ENCODE measurements at regions not wholly inside any gene's neighbourhood (a gene's known extent, or its start where the extent isn't known, plus 50 kb on each side); places are given as distances from the start of the nearest gene placed in this dataset.
A peak's percentile ranks its signal among the peaks of the same experiment; 100 is the strongest.

DNA sequence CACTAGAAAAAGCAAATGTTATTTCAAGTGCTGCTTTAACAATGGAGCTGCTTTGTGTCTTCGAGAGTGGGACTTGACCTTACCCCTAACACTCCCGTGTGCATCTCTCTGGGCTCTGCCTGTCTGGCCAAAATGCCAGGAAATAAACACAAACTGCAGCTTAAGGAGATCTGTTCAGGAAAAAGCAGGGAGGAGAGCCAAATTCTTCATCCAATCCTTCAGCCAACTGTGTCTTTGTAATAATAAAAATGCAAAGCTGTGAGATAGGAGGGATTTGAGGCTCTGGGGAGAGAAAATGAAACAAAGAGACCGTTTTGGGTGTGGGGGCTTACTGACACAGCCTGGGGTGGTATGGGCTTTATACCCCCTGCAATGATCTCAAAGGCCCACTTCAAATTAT is 85.8 kb upstream of the WSCD2 start:
- H3K27ac Mint-ChIP-seq, result no peak overlapping the region
- H3K4me3 Mint-ChIP-seq, result no peak overlapping the region
- no peaks in the 10 kb centered on the region for H3K36me3 Mint-ChIP-seq
- H3K27me3 Mint-ChIP-seq, result peaks cover 24 to 56% of the 10 kb centered on the region in 2 donors
- H3K9me3 Mint-ChIP-seq, result no peaks in the 10 kb centered on the region
- DNase-seq (ENCODE audit: low spot score) (no peak), ATAC-seq (no peak)
- peaks cover 3 to 4% of the 10 kb centered on the region in 2 donors for H3K4me1 Mint-ChIP-seq (ENCODE audit: low read depth in 2 of 2)

DNA sequence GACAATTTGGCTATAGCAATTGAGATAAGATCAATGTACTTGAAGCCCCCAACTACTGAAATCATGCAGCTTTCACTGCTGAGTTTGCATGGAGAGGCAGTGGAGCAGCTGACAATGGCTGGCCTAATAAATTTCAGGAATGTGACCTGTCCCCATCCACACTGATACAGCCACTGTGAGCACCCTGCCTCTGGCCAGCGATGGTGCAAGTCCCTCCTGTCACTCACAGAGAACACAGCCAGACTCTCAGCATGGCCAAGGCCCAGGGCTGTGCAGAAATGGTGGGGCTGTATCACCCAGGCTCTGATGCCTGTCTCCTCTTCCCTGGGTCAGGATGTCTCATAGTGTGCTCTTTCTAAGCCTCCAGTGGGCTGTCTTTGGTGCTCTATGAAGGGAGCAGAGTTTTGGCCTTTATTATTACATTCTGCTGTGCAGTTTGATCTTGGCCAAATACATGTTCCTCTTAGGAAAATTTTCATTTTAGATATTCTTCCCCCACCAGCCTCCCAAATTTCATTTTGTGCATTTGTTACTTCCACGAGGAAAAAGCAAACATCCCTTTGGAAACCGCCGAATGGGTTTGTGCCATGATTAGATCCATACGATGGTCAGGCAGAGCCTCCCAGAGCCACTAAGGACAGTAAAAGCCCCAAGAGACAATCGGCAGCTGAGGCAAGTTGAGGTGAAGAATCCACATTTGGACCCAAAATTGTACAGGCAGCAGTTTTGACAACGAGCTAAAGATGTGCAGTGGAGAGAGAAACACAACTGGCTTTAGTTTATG is 85.1 kb upstream of the WSCD2 start:
- peaks cover 26 to 55% of the 10 kb centered on the region in 2 donors for H3K27me3 Mint-ChIP-seq
- H3K36me3 Mint-ChIP-seq, result no peaks in the 10 kb centered on the region

DNA sequence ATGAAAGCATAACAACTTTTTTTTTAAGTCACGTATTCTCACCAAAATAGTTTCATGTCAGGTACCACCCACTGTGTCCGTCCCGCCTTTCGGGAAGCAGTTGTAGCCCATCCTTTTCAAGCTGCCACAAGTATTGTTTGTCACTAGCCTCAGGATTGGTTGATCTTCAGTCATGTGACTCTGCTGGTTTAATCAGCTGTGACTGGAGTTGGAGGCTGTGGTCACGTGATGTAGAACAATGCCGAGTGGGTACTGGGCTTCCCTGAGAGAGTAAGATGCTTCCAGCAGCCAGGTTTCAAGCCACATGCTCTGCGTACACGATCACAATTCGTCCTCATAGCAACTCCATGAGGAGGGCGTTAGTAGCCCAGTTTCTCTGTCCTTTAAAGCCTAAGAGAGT is 83.0 kb upstream of the WSCD2 start:
- Mint-ChIP-seq H3K27ac (no peak overlapping the region), H3K9me3 (no peaks in the 10 kb centered on the region), H3K27me3 (peaks cover 24 to 45% of the 10 kb centered on the region in 2 donors), H3K4me1 (ENCODE audit: low read depth in 2 of 2) (peaks cover 3 to 4% of the 10 kb centered on the region in 2 donors), H3K36me3 (no peaks in the 10 kb centered on the region), H3K4me3 (no peak overlapping the region)
- ATAC-seq, result no peak
- no peak for DNase-seq (ENCODE audit: low spot score)

More for the DNA sequence above, 85.1 kb upstream of the WSCD2 start:
- DNase-seq (ENCODE audit: low spot score) (no peak), ATAC-seq (no peak)
- no peak overlapping the region for H3K27ac Mint-ChIP-seq
- H3K4me3 Mint-ChIP-seq, result no peak overlapping the region
- H3K4me1 Mint-ChIP-seq (ENCODE audit: low read depth in 2 of 2), result peaks cover 3 to 4% of the 10 kb centered on the region in 2 donors
- no peaks in the 10 kb centered on the region for H3K9me3 Mint-ChIP-seq

DNA sequence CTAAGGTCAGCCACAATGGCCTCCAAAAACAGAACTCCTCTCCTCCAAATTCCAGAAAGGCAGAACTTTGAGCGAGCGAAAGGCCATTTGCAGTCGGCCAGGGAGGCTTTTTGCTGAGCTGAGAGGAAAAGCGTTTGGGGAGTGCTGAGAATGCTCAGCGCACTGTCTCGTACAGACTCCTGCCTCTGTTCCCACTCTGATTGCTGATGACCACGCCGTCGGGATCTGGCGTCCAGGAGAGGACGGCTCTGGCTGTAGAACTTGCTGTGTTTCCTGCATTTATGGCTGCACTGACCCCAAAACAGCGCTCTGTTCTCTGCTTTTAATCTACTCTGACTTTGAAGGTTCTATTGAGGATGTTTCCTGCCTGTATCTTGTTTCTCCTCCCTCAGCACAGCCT is 82.4 kb upstream of the WSCD2 start:
- Mint-ChIP-seq H3K4me1 (ENCODE audit: low read depth in 2 of 2) (peaks cover 3 to 4% of the 10 kb centered on the region in 2 donors), H3K4me3 (peak overlapping the region; percentile 16), H3K36me3 (no peaks in the 10 kb centered on the region), H3K9me3 (no peaks in the 10 kb centered on the region), H3K27me3 (peaks cover 26 to 45% of the 10 kb centered on the region in 2 donors), H3K27ac (no peak overlapping the region)
- DNase-seq (ENCODE audit: low spot score) (no peak), ATAC-seq (no peak)

DNA sequence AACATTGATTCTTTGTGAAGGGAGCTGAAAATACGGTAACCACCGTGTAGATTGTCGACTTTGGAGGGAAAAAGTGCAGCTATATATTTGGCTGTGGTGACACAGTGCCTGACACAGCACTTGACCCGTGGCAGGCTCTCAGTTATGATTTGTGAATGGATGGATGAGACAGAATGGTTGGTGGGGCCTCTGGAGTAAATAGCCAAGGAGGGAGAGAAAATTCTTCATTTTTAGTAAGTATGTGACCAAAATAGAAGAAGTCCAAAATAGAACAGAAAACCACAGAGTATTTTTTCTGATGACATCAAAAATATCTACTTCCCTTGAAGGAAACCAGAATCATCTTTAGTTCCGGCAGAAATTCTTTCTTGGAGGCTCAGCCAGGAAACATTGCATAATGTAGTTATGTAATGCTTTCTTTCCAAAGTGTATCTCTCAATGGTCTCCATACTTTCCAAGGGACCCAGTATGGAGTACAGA is 82.0 kb upstream of the WSCD2 start:
- ATAC-seq, result no peak
- Mint-ChIP-seq H3K9me3 (no peaks in the 10 kb centered on the region), H3K4me1 (ENCODE audit: low read depth in 2 of 2) (peaks cover 3 to 4% of the 10 kb centered on the region in 2 donors), H3K4me3 (peak overlapping the region; percentile 16), H3K27ac (no peak overlapping the region), H3K36me3 (no peaks in the 10 kb centered on the region), H3K27me3 (peaks cover 28 to 50% of the 10 kb centered on the region in 2 donors)
- DNase-seq (ENCODE audit: low spot score), result no peak

DNA sequence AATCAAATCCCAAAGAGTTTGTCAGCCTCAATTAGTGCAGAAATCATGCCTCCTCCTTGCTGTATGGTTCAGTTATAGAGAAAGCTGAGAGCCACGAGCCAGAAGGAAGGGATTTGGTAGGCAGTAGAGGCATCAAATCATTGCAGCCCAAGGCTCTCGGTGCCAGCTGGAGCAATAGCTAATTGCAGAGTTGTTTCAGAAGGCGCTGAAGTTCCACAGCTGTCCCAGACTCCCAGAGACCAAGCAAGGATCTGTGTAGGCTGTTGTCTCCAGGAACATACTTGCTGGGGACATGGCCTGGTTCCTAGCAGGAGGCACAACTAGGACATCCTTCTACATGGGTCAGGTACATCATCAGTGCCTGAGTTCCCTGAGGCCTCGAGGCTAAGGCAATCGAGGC is 80.4 kb upstream of the WSCD2 start:
- Mint-ChIP-seq H3K27me3 (peaks cover 28 to 64% of the 10 kb centered on the region in 2 donors), H3K4me3 (no peak overlapping the region), H3K4me1 (ENCODE audit: low read depth in 2 of 2) (peaks cover 3 to 4% of the 10 kb centered on the region in 2 donors), H3K9me3 (no peaks in the 10 kb centered on the region), H3K36me3 (no peaks in the 10 kb centered on the region), H3K27ac (no peak overlapping the region)
- ATAC-seq (no peak), DNase-seq (ENCODE audit: low spot score) (no peak)

DNA sequence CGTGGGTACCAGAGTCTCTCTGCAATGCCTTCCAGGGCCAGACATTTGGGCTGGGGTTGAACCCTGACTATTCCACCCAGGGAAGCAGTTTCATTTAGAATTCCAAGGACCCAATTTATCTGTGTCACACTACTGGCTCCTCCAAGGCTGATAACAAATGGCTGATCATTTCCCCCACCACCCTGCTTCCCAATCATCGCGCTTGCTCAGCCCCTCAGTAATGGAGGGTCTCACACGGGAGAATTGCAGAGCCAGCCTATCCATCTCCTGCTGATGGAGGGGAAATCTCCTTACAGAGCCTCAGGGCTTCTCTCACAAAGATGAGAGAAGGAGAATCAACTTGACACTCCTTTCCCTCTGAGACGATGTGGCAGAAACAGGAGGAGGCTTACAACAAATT is 78.4 kb upstream of the WSCD2 start:
- H3K27ac Mint-ChIP-seq, result no peak overlapping the region
- no peak for DNase-seq (ENCODE audit: low spot score)
- peaks cover 3 to 4% of the 10 kb centered on the region in 2 donors for H3K4me1 Mint-ChIP-seq (ENCODE audit: low read depth in 2 of 2)
- no peaks in the 10 kb centered on the region for H3K36me3 Mint-ChIP-seq
- H3K4me3 Mint-ChIP-seq, result no peak overlapping the region
- no peaks in the 10 kb centered on the region for H3K9me3 Mint-ChIP-seq
- no peak for ATAC-seq
- peaks cover 32 to 64% of the 10 kb centered on the region in 2 donors for H3K27me3 Mint-ChIP-seq

DNA sequence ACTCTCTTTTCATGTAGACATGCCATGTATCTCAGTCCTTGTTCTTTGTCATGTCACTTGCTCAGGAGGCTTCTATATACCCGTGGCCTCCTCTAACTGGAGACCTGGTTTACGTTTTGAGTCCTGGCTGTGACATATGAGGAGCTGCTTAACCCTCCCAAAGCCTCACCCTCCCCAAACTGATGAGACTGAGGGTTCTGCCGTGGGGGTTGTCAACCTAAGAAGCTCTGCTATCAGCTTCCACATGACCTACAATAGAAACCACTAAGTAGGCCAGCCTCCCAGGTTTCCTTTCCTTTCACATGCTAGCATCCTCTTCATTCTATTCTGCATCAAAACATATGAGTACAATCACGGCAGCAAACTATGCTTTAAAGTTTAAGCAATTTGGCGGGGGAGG is 76.8 kb upstream of the WSCD2 start:
- no peaks in the 10 kb centered on the region for H3K9me3 Mint-ChIP-seq
- ATAC-seq (no peak), DNase-seq (ENCODE audit: low spot score) (no peak)
- H3K27ac Mint-ChIP-seq, result no peak overlapping the region
- H3K36me3 Mint-ChIP-seq, result no peaks in the 10 kb centered on the region
- no peaks in the 10 kb centered on the region for H3K4me1 Mint-ChIP-seq (ENCODE audit: low read depth in 2 of 2)
- H3K27me3 Mint-ChIP-seq, result peaks cover 38 to 67% of the 10 kb centered on the region in 2 donors
- no peak overlapping the region for H3K4me3 Mint-ChIP-seq

DNA sequence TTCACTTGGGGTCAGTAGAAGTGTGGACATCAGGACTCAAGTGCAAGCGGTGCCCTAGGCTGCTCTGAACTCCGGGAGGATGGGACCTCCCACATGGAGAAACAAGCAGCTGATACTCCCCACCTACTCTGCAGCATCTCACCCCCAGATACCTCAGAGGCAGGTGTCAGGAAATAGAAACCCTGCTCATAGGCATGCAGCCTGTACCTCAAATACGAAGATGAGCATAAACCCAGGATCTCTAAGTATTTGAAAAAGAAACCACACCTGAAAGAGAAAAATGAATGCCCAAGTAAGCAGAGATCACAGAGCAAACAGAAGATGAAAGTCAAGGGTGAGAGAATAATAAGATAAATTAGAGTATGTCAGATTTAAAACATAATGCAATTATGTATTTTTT is 75.6 kb upstream of the WSCD2 start:
- Mint-ChIP-seq H3K36me3 (no peaks in the 10 kb centered on the region), H3K4me1 (ENCODE audit: low read depth in 2 of 2) (no peaks in the 10 kb centered on the region), H3K27ac (no peak overlapping the region), H3K4me3 (no peak overlapping the region), H3K27me3 (peaks cover 35 to 59% of the 10 kb centered on the region in 2 donors), H3K9me3 (no peaks in the 10 kb centered on the region)
- no peak for DNase-seq (ENCODE audit: low spot score)
- no peak for ATAC-seq

DNA sequence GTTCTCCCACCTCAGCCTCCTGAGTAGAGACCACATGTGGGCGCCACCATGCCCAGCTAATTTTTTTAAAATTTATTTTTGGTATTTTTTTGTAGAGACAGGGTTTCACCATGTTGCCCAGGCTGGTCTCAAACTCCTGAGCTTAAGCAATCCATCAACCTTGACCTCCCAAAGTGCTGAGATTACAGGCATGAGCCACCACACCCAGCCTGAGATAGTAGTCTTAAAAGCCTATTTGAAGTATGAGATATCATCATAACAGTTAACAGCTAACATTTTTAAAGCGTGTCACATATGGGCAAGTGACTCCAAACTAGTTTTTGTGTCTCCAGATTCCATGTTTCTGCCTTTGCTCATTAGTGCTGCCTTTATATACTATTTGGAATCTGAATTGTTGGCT is 74.6 kb upstream of the WSCD2 start:
- ATAC-seq (no peak), DNase-seq (ENCODE audit: low spot score) (no peak)
- peaks cover 35 to 59% of the 10 kb centered on the region in 2 donors for H3K27me3 Mint-ChIP-seq
- no peak overlapping the region for H3K27ac Mint-ChIP-seq
- H3K9me3 Mint-ChIP-seq, result no peaks in the 10 kb centered on the region
- no peaks in the 10 kb centered on the region for H3K36me3 Mint-ChIP-seq
- no peak overlapping the region for H3K4me3 Mint-ChIP-seq
- no peaks in the 10 kb centered on the region for H3K4me1 Mint-ChIP-seq (ENCODE audit: low read depth in 2 of 2)

DNA sequence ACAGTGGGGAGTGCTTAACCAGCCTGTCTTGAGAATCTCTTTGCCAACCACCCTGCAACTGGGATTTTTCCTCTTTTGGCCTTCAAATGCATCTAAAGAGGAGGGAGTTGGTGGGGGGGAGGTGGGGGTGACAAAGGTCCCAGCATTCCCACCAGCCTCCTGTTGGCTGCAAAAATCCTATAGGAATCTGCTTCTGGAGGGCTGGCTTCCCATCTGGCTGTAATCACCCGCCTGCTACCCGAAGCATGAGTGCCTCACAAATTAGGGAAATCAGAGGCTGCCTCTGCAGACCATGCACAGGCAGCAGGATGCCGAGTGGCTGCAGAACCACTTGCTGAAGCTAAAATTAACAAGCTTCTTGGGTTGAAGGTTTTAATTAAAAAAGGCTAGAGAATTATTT is 73.9 kb upstream of the WSCD2 start:
- no peak overlapping the region for H3K4me3 Mint-ChIP-seq
- H3K27ac Mint-ChIP-seq, result no peak overlapping the region
- no peak for DNase-seq (ENCODE audit: low spot score)
- peaks cover 34 to 56% of the 10 kb centered on the region in 2 donors for H3K27me3 Mint-ChIP-seq
- no peaks in the 10 kb centered on the region for H3K9me3 Mint-ChIP-seq
- no peak for ATAC-seq
- H3K36me3 Mint-ChIP-seq, result no peaks in the 10 kb centered on the region
- no peaks in the 10 kb centered on the region for H3K4me1 Mint-ChIP-seq (ENCODE audit: low read depth in 2 of 2)

DNA sequence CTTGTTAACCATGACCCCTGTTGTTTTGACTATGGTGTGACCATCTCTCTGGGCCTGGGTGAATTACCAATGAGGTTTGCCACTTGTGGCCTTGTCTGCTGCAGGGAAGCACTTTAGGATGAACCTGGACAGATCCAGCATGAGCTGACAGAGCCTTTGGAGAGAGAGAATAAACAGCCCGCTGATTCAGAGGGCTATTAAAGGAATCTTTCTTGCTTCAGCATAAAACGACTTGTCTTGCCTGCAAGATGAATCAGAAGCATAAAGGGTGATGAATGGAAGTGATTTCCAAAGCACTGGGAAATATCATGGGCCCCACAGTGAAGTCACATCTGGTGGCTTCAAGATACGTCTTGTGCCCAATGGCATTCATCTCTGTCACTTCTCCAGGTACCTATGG is 69.0 kb upstream of the WSCD2 start:
- no peak overlapping the region for H3K4me3 Mint-ChIP-seq
- H3K36me3 Mint-ChIP-seq, result no peaks in the 10 kb centered on the region
- no peak overlapping the region for H3K27ac Mint-ChIP-seq
- no peaks in the 10 kb centered on the region for H3K4me1 Mint-ChIP-seq (ENCODE audit: low read depth in 2 of 2)
- peaks cover 23 to 32% of the 10 kb centered on the region in 2 donors for H3K27me3 Mint-ChIP-seq
- ATAC-seq (no peak), DNase-seq (ENCODE audit: low spot score) (no peak)
- H3K9me3 Mint-ChIP-seq, result no peaks in the 10 kb centered on the region

DNA sequence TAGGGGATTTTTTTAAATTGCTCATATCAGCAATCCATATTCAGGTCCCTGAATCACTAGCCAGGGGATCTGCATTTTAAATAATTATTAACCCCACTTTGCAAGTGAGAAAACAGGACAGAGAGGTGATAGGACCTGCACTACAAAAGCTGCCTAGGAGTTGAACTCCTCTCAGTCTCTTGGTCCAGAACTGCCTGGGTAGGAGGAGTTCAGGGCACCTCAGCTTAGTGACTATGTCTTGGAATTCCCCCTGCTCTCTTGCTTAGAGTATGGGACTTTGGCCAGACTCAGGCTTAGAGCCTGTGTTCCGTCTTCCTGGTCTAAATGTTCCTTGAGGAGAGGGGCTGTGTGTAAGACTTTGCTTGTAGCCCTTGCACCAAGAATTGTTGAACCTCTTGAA is 68.2 kb upstream of the WSCD2 start:
- Mint-ChIP-seq H3K27me3 (peaks cover 25 to 31% of the 10 kb centered on the region in 2 donors), H3K36me3 (no peaks in the 10 kb centered on the region), H3K9me3 (no peaks in the 10 kb centered on the region), H3K4me1 (ENCODE audit: low read depth in 2 of 2) (no peaks in the 10 kb centered on the region), H3K4me3 (no peak overlapping the region), H3K27ac (no peak overlapping the region)
- no peak for DNase-seq (ENCODE audit: low spot score)
- no peak for ATAC-seq

DNA sequence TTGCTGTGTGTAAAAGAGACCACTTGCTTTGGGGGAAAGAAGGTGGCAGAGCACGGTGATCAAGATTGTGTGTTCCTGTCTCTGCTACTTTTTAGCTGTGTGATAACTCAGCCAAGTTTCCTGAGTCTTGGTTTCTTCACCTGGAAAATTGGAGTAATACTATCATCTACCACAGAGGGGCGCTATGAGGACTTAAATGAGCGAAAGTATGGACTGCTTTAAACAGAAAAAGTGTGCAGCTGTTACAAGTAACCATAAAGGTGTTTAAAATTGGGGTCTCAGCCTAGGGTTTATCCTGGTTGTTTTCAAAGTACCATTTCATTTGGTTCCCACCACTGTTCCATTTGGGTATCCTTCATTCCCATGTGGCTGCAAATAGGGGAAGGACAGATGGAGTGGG is 65.9 kb upstream of the WSCD2 start:
- H3K4me1 Mint-ChIP-seq (ENCODE audit: low read depth in 2 of 2), result no peaks in the 10 kb centered on the region

DNA sequence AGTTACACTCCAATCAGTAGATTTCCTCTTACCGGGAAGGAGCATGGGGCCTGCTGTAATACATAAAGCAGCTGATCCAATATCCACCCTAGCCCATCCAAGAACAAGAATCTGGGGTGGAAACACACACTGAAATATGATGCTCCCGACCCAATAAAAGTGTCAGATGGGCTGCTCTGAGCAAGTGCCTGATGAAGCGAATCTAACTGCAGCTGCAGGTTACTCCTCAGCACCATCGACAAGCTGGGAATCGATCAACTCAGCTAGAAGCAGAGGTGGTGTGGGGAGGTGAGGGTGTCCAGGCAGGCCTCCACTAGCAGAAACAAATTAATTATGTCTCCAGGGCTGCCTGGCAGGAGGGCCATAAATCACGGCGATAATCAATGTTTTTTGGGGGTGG is 64.0 kb upstream of the WSCD2 start:
- DNase-seq (ENCODE audit: low spot score), result no peak
- no peak for ATAC-seq
- no peaks in the 10 kb centered on the region for H3K36me3 Mint-ChIP-seq
- peaks cover 27 to 28% of the 10 kb centered on the region in 2 donors for H3K27me3 Mint-ChIP-seq
- no peaks in the 10 kb centered on the region for H3K4me1 Mint-ChIP-seq (ENCODE audit: low read depth in 2 of 2)
- H3K27ac Mint-ChIP-seq, result no peak overlapping the region
- H3K4me3 Mint-ChIP-seq, result no peak overlapping the region
- H3K9me3 Mint-ChIP-seq, result no peaks in the 10 kb centered on the region

More for the DNA sequence above, 65.9 kb upstream of the WSCD2 start:
- no peak for ATAC-seq
- Mint-ChIP-seq H3K9me3 (no peaks in the 10 kb centered on the region), H3K4me3 (no peak overlapping the region), H3K27ac (no peak overlapping the region), H3K36me3 (no peaks in the 10 kb centered on the region), H3K27me3 (peaks cover 17% of the 10 kb centered on the region in 2 donors)
- DNase-seq (ENCODE audit: low spot score), result no peak

Data from natural killer cell treated with Interleukin-12 subunit alpha and Interleukin-12 subunit beta and Interleukin-15 and Interleukin-18, amount 100 ng/mL, for 72 hours (primary cell).